Thyroid gland (tissue), 4 donors: ENCODE measurements at regions not wholly inside any gene's neighbourhood (a gene's known extent, or its start where the extent isn't known, plus 50 kb on each side); places are given as distances from the start of the nearest gene placed in this dataset.

Source experiments
- DNase-seq, 2 donors: peaks; one replicate each; pipeline ENCODE4 v3.0.0-alpha.2; 2019
- H3K27ac ChIP-seq, 3 donors: fragments of 200-600 bp; sonication (generic); 1 replicate in 2 of 3; 2 replicates in 1 of 3; pipeline ENCODE4 v1.5.1; 2016 to 2019; ENCODE audit warnings: mild to moderate bottlenecking in 1 of 3, moderate library complexity in 1 of 3
- H3K27me3 ChIP-seq: fragments of 200-600 bp; sonication (generic); one replicate; pipeline ENCODE4 v1.5.1; 2019
- H3K36me3 ChIP-seq, 2 donors: fragments of 200-600 bp; sonication (generic); one replicate each; pipeline ENCODE4 v1.5.1; 2016 to 2019
- H3K4me1 ChIP-seq, 2 donors: fragments of 200-600 bp; sonication (generic); one replicate each; pipeline ENCODE4 v1.5.1; 2017 to 2019
- H3K4me3 ChIP-seq, 3 donors: fragments of 200-600 bp; sonication (generic); replicated peaks in 1 of 3; 1 replicate in 2 of 3; 2 replicates in 1 of 3; pipeline ENCODE4 v1.5.1; 2016; ENCODE audit warnings: mild to moderate bottlenecking in 1 of 3
- H3K9me3 ChIP-seq: fragments of 200-600 bp; sonication (generic); one replicate; pipeline ENCODE4 v1.5.1; 2017
- CTCF ChIP-seq, 6 experiments: fragments of 200-600 bp in 3 of 6; fragments of 450-650 bp in 3 of 6; sonication (generic) in 3 of 6; IDR thresholded peaks; one replicate each; pipeline ENCODE4 v1.5.1; 2016 to 2019; ENCODE audit warnings: antibody characterized with exemption in 6 of 6, mild to moderate bottlenecking in 2 of 6, inconsistent platforms in 1 of 6, moderate library complexity in 1 of 6
- POLR2A ChIP-seq, 2 donors: fragments of 450-650 bp; IDR thresholded peaks; one replicate each; pipeline ENCODE4 v1.6.1; 2017; ENCODE audit warnings: antibody characterized with exemption in 2 of 2, mild to moderate bottlenecking in 2 of 2, moderate library complexity in 1 of 2
- WGBS, 2 donors: methylation state at CpG; one replicate each; pipeline ENCODE4 v1.1.5; 2017; 5-methylcytosine and 5-hydroxymethylcytosine counted together
- intact Hi-C: fragments of 100-400 bp; cut with DNase I; formaldehyde crosslinking; loops from one replicate; pipeline ENCODE4 v1.15.1; 2023

GRCh38 chr17:55617441-55617840 is 105.2 kb downstream of the TMEM100 start:
- Histone ChIP-seq H3K36me3 (no peaks in the 10 kb centered on the region), H3K4me3 (no peak overlapping the region), H3K27me3 (no peaks in the 10 kb centered on the region), H3K9me3 (no peaks in the 10 kb centered on the region), H3K4me1 (no peaks in the 10 kb centered on the region), H3K27ac (no peak overlapping the region)
- no peak for DNase-seq
- intact Hi-C loops = no loop called here
- TF ChIP-seq CTCF (IDR thresholded peaks at IDR 0.05) (no peak), POLR2A (IDR thresholded peaks at IDR 0.05) (no peak)
- WGBS, 2 donors = 91 to 93% methylated on average over 5 of the region's 5 CpGs

- TF ChIP-seq POLR2A (IDR thresholded peaks at IDR 0.05) (no peak), CTCF (IDR thresholded peaks at IDR 0.05) (no peak)
- no peak for DNase-seq
- Histone ChIP-seq H3K9me3 (no peaks in the 10 kb centered on the region), H3K27me3 (no peaks in the 10 kb centered on the region), H3K27ac (no peak overlapping the region), H3K4me1 (peaks cover 0 to 15% of the 10 kb centered on the region in 2 donors), H3K4me3 (no peak overlapping the region), H3K36me3 (no peaks in the 10 kb centered on the region)
- 92 to 93% methylated on average over 2 of the region's 2 CpGs for WGBS, 2 donors
- intact Hi-C loops = no loop called here
Measured at GRCh38 chr17:55614061-55614460, 102.8 kb upstream of the SMIM36 start.

- Histone ChIP-seq H3K27me3 (no peaks in the 10 kb centered on the region), H3K4me3 (no peak overlapping the region), H3K4me1 (peaks cover 0 to 26% of the 10 kb centered on the region in 2 donors), H3K36me3 (no peaks in the 10 kb centered on the region), H3K27ac (no peak overlapping the region), H3K9me3 (no peaks in the 10 kb centered on the region)
- 66 to 79% methylated on average over 6 of the region's 6 CpGs for WGBS, 2 donors
- intact Hi-C loops = no loop called here
- DNase-seq = no peak
- TF ChIP-seq CTCF (IDR thresholded peaks at IDR 0.05) (no peak), POLR2A (IDR thresholded peaks at IDR 0.05) (no peak)
Measured at GRCh38 chr17:55612691-55613141, 101.5 kb upstream of the SMIM36 start.

- no peaks in the 10 kb centered on the region for H3K27me3 ChIP-seq
- intact Hi-C loops = no loop called here
- DNase-seq = peak; percentile 67 to 78
- H3K9me3 ChIP-seq = no peaks in the 10 kb centered on the region
- peaks cover 0 to 36% of the 10 kb centered on the region in 2 donors for H3K4me1 ChIP-seq
- no peaks in the 10 kb centered on the region for H3K36me3 ChIP-seq
- peak overlapping the region in 2 of 3 donors; percentile 40 to 44 for H3K27ac ChIP-seq
- TF ChIP-seq CTCF (IDR thresholded peaks at IDR 0.05) (no peak), POLR2A (IDR thresholded peaks at IDR 0.05) (no peak)
- WGBS, 2 donors = 26 to 29% methylated on average over 2 of the region's 2 CpGs
- H3K4me3 ChIP-seq = no peak overlapping the region
Measured at GRCh38 chr17:55607731-55608341, 96.6 kb upstream of the SMIM36 start.

GRCh38 chr17:55606488-55606815 is 95.2 kb upstream of the SMIM36 start:
- no peaks in the 10 kb centered on the region for H3K36me3 ChIP-seq
- TF ChIP-seq CTCF (IDR thresholded peaks at IDR 0.05) (no peak), POLR2A (IDR thresholded peaks at IDR 0.05) (no peak)
- no peak overlapping the region for H3K27ac ChIP-seq
- no peaks in the 10 kb centered on the region for H3K27me3 ChIP-seq
- peaks cover 0 to 36% of the 10 kb centered on the region in 2 donors for H3K4me1 ChIP-seq
- intact Hi-C loops = no loop called here
- H3K9me3 ChIP-seq = no peaks in the 10 kb centered on the region
- no peak overlapping the region for H3K4me3 ChIP-seq
- WGBS, 2 donors = 50 to 56% methylated on average over 1 of the region's 1 CpG
- DNase-seq = no peak
